Jurkat, Clone E6-1 (cell line): ENCODE measurements at regions not wholly inside any gene's neighbourhood (a gene's known extent, or its start where the extent isn't known, plus 50 kb on each side); places are given as distances from the start of the nearest gene placed in this dataset.

Source experiments
- DNase-seq: peaks from one replicate; pipeline ENCODE4 v3.0.0-alpha.2; 2011; ENCODE audit warnings: low read depth, low spot score
- H3K4me3 ChIP-seq: 2 replicates; pipeline ENCODE4 v1.5.1; 2011; ENCODE audit warnings: mild to moderate bottlenecking, low read length, control low read depth, moderate library complexity

GRCh38 chr13:109649713-109650112 is 136.7 kb downstream of the IRS2 start:
- H3K4me3 ChIP-seq: no peak overlapping the region
- DNase-seq: no peak

GRCh38 chr13:109647699-109648098 is 138.7 kb downstream of the IRS2 start:
- H3K4me3 ChIP-seq: no peak overlapping the region
- no peak for DNase-seq

- H3K4me3 ChIP-seq: no peak overlapping the region
- DNase-seq: no peak
These were observed 139.3 kb downstream of the IRS2 start for GRCh38 chr13:109647053-109647452.

- DNase-seq: no peak
- H3K4me3 ChIP-seq: no peak overlapping the region
These were observed 140.0 kb downstream of the IRS2 start for GRCh38 chr13:109646423-109646822.

- no peak for DNase-seq
- H3K4me3 ChIP-seq: no peak overlapping the region
These were observed 140.6 kb downstream of the IRS2 start for GRCh38 chr13:109645831-109646230.

GRCh38 chr13:109644956-109645355 is 141.4 kb downstream of the IRS2 start:
- H3K4me3 ChIP-seq: no peak overlapping the region
- no peak for DNase-seq

- DNase-seq: no peak
- H3K4me3 ChIP-seq: no peak overlapping the region
These were observed 142.2 kb downstream of the IRS2 start for GRCh38 chr13:109644069-109644750.

DNA sequence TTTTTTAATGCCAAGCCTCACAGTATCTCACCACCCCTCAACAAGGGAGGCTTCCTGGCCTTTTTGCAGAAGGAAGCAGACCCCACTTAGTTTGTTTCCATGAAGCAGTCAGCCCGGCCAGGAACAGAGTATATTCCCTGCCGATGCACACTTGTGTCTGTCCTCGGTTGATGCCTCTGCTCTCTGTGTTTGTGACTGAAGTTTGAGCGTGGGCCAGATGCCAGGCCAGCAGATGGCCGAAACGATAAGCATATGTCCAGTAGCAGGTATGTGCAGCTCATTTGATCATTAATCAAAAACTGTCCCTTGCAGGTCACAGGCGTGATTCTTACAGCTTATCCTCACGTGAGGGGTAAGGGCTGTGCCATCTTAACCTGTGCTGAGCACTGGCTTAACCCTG is 144.0 kb downstream of the IRS2 start:
- DNase-seq: no peak
- H3K4me3 ChIP-seq: no peak overlapping the region

- H3K4me3 ChIP-seq: no peak overlapping the region
- DNase-seq: no peak
These were observed 149.6 kb downstream of the IRS2 start for GRCh38 chr13:109636736-109637135.

GRCh38 chr13:109631069-109631468 is 155.3 kb downstream of the IRS2 start:
- no peak for DNase-seq

DNA sequence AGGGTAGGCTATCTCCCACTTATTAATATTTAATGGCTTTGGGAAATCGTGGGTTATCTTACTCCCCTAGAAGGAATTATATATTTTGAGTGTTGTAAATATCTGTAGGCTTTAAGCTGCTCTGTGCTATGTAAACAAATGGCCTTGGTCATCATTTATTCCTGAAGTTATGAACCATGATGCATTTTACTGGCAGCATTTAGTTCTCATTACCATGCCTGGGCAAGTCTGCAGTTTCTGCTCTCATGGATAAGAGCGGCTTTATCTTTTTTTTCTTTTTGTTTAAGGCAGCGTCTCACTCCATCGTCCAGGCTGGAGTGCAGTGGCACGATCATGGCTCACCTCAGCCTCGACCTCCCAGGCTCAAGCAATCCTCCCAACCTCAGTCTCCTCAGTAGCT is 156.1 kb downstream of the IRS2 start:
- no peak for DNase-seq
- no peak overlapping the region for H3K4me3 ChIP-seq

More at GRCh38 chr13:109631069-109631468, 155.3 kb downstream of the IRS2 start:
- H3K4me3 ChIP-seq: no peak overlapping the region

DNA sequence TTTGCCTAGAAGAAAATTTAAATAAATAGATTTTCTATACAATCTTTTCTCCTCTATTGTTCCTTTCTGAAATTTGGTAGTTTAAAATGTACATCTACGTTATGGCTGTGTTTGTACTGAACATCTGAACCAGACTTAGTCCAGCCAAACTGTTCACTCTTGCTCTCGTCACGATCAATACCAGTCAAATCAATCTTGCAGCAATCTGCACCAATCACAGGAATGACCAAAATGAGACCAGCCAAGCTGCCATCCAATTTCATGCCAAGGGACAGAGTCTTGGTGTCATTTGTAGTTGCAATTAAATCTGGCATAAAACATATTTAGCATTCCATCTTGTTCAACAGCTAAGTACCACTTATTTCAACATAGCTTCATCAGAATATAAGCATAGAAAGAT is 156.6 kb downstream of the IRS2 start:
- H3K4me3 ChIP-seq: no peak overlapping the region
- no peak for DNase-seq

- DNase-seq: no peak
These were observed 158.1 kb downstream of the IRS2 start for GRCh38 chr13:109628251-109628699.

GRCh38 chr13:109627649-109628048 is 158.7 kb downstream of the IRS2 start:
- DNase-seq: no peak
- no peak overlapping the region for H3K4me3 ChIP-seq

More at GRCh38 chr13:109628251-109628699, 158.1 kb downstream of the IRS2 start:
- no peak overlapping the region for H3K4me3 ChIP-seq

- no peak for DNase-seq
- H3K4me3 ChIP-seq: no peak overlapping the region
These were observed 159.8 kb downstream of the IRS2 start for GRCh38 chr13:109626386-109627171.

GRCh38 chr13:109625156-109625555 is 161.2 kb downstream of the IRS2 start:
- DNase-seq: no peak
- H3K4me3 ChIP-seq: no peak overlapping the region

GRCh38 chr13:109622006-109622405 is 164.4 kb downstream of the IRS2 start:
- DNase-seq: no peak
- no peak overlapping the region for H3K4me3 ChIP-seq

DNA sequence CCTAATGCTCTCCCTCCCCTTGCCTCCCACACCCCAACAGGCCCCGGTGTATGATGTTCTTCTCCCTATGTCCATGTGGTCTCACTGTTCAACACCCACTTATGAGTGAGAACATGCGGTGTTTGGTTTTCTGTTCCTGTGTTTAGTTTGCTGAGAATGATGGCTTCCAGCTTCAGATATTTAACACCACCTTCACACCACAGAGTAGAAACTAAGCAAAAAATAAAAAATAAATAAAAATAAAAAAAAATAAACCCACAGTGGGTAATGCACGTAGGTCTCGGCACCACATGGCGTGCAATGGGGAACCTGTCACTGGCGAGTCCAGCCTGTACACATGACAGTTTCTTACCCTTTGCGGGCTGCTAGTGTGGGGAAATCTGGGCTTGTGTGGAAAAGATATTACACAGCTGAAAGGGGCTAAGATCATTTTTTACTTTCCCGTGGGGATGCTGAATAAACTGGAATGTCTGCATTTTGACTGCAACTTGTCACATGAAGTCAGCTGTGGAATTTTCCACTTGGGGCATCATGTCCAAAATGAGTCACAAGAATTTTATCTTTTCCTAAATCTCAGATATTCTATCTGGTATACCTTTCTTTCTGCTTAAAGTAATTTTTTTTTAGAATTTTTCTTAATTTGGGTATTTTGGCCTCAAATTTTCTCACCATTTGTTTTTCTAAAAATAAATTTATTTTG is 170.5 kb downstream of the IRS2 start:
- H3K4me3 ChIP-seq: no peak overlapping the region
- DNase-seq: no peak

GRCh38 chr13:109611912-109612691 is 174.3 kb downstream of the IRS2 start:
- DNase-seq: no peak
- no peak overlapping the region for H3K4me3 ChIP-seq
